Neural cell (in vitro differentiated cells): ENCODE measurements at regions not wholly inside any gene's neighbourhood (a gene's known extent, or its start where the extent isn't known, plus 50 kb on each side); places are given as distances from the start of the nearest gene placed in this dataset.

Experiments used
- H2AFZ ChIP-seq: fragments of 200-600, 300-800 bp; sonication (generic), shearing (Covaris generic); 2 replicates; pipeline ENCODE4 v1.6.0; 2014; ENCODE audit warnings: low read depth, mild to moderate bottlenecking, antibody characterized with exemption, low read length, moderate library complexity
- H3F3A ChIP-seq: fragments of 200-600 bp; shearing (Covaris generic); 2 replicates; pipeline ENCODE4 v1.6.1; 2016; ENCODE audit warnings: mild to moderate bottlenecking, moderate library complexity, mixed read lengths, antibody characterized with exemption, low read length; ENCODE audit not compliant: insufficient read depth, poor library complexity, severe bottlenecking
- H3K27ac ChIP-seq: fragments of 200-600, 300-800 bp; sonication (generic), shearing (Covaris generic); 2 replicates; pipeline ENCODE4 v1.5.1; 2014; ENCODE audit warnings: mild to moderate bottlenecking, low read length, moderate library complexity
- H3K27me3 ChIP-seq: fragments of 300-800, 200-600 bp; sonication (generic), shearing (Covaris generic); 2 replicates; pipeline ENCODE4 v1.6.0; 2014; ENCODE audit warnings: mild to moderate bottlenecking, low read depth, low read length, moderate library complexity; ENCODE audit not compliant: insufficient read depth
- H3K36me3 ChIP-seq: fragments of 300-800, 200-600 bp; sonication (generic), shearing (Covaris generic); 2 replicates; pipeline ENCODE4 v1.5.1; 2014; ENCODE audit warnings: mild to moderate bottlenecking, antibody characterized with exemption, low read length, moderate library complexity; ENCODE audit not compliant: insufficient read depth
- H3K4me2 ChIP-seq: fragments of 300-800, 200-600 bp; sonication (generic), shearing (Covaris generic); 2 replicates; pipeline ENCODE4 v1.6.0; 2014; ENCODE audit warnings: mild to moderate bottlenecking, low read length
- H3K4me3 ChIP-seq: fragments of 300-800, 200-600 bp; sonication (generic), shearing (Covaris generic); 2 replicates; pipeline ENCODE4 v1.5.1; 2014; ENCODE audit warnings: mild to moderate bottlenecking, low read length, moderate library complexity
- H3K79me2 ChIP-seq: fragments of 200-600 bp; shearing (Covaris generic); replicated peaks from 2 replicates; pipeline ENCODE4 v1.6.0; 2014; ENCODE audit warnings: mild to moderate bottlenecking, low read length, moderate library complexity; ENCODE audit not compliant: insufficient read depth
- H3K9ac ChIP-seq: fragments of 300-800, 200-600 bp; sonication (generic), shearing (Covaris generic); 2 replicates; pipeline ENCODE4 v1.6.1; 2016; ENCODE audit warnings: mild to moderate bottlenecking, low read length, mixed read lengths
- H3K9me2 ChIP-seq: fragments of 200-600 bp; shearing (Covaris generic); 2 replicates; pipeline ENCODE4 v1.6.1; 2016; ENCODE audit warnings: mild to moderate bottlenecking, low read length, mixed read lengths; ENCODE audit not compliant: insufficient read depth
- H3K9me3 ChIP-seq: fragments of 200-600, 300-800 bp; sonication (generic), shearing (Covaris generic); 2 replicates; pipeline ENCODE4 v1.6.1; 2016; ENCODE audit warnings: mild to moderate bottlenecking, mixed run types, low read length, moderate library complexity, mixed read lengths
- H4K20me1 ChIP-seq: fragments of 200-600 bp; shearing (Covaris generic); 2 replicates; pipeline ENCODE4 v1.6.1; 2016; ENCODE audit warnings: mild to moderate bottlenecking, mixed run types; ENCODE audit not compliant: insufficient read depth
- EP300 ChIP-seq: fragments of 450-650 bp; conservative IDR thresholded peaks from 2 replicates; pipeline ENCODE4 v1.6.1; 2014; ENCODE audit warnings: antibody characterized with exemption, mild to moderate bottlenecking, moderate library complexity; ENCODE audit not compliant: poor library complexity, severe bottlenecking
- EZH2 ChIP-seq: fragments of 200-600, 300-800 bp; shearing (Covaris generic), sonication (generic); IDR thresholded peaks from 2 replicates; pipeline ENCODE4 v1.6.1; 2014; ENCODE audit warnings: antibody characterized with exemption, low read length, borderline replicate concordance, mild to moderate bottlenecking; ENCODE audit not compliant: insufficient read depth, poor library complexity, severe bottlenecking
- MXI1 ChIP-seq: fragments of 450-650 bp; conservative IDR thresholded peaks from 2 replicates; pipeline ENCODE4 v1.6.1; 2014; ENCODE audit warnings: antibody characterized with exemption, mild to moderate bottlenecking; ENCODE audit not compliant: poor library complexity, severe bottlenecking
- POLR2AphosphoS5 ChIP-seq: IDR thresholded peaks from 2 replicates; pipeline ENCODE4 v1.6.1; 2012
- RAD21 ChIP-seq: fragments of 450-650 bp; conservative IDR thresholded peaks from 2 replicates; pipeline ENCODE4 v1.6.1; 2014; ENCODE audit warnings: antibody characterized with exemption, mild to moderate bottlenecking, moderate library complexity
- SMC3 ChIP-seq: fragments of 450-650 bp; conservative IDR thresholded peaks from 2 replicates; pipeline ENCODE4 v1.6.1; 2014; ENCODE audit warnings: antibody characterized with exemption, mild to moderate bottlenecking, moderate library complexity; ENCODE audit not compliant: poor library complexity
- TAF1 ChIP-seq: IDR thresholded peaks from 2 replicates; pipeline ENCODE4 v1.6.1; 2012; ENCODE audit warnings: low read depth
- TF ChIP-seq, protein P1 (sequence below): IDR thresholded peaks from 2 replicates; pipeline ENCODE4 v1.6.1; 2012; ENCODE audit warnings: borderline replicate concordance
- TF ChIP-seq, protein P2 (sequence below): fragments of 450-650 bp; IDR thresholded peaks from 2 replicates; pipeline ENCODE4 v1.5.1; 2014; ENCODE audit warnings: antibody characterized with exemption, mild to moderate bottlenecking, moderate library complexity; ENCODE audit not compliant: poor library complexity, severe bottlenecking

- no peak overlapping the region for H3K4me3 ChIP-seq
- no peaks in the 10 kb centered on the region for H3K79me2 ChIP-seq
- no peak for TF ChIP-seq EP300
- TF ChIP-seq EZH2 = no peak
- no peak for TF ChIP-seq MXI1
- TF ChIP-seq, protein P1, sequence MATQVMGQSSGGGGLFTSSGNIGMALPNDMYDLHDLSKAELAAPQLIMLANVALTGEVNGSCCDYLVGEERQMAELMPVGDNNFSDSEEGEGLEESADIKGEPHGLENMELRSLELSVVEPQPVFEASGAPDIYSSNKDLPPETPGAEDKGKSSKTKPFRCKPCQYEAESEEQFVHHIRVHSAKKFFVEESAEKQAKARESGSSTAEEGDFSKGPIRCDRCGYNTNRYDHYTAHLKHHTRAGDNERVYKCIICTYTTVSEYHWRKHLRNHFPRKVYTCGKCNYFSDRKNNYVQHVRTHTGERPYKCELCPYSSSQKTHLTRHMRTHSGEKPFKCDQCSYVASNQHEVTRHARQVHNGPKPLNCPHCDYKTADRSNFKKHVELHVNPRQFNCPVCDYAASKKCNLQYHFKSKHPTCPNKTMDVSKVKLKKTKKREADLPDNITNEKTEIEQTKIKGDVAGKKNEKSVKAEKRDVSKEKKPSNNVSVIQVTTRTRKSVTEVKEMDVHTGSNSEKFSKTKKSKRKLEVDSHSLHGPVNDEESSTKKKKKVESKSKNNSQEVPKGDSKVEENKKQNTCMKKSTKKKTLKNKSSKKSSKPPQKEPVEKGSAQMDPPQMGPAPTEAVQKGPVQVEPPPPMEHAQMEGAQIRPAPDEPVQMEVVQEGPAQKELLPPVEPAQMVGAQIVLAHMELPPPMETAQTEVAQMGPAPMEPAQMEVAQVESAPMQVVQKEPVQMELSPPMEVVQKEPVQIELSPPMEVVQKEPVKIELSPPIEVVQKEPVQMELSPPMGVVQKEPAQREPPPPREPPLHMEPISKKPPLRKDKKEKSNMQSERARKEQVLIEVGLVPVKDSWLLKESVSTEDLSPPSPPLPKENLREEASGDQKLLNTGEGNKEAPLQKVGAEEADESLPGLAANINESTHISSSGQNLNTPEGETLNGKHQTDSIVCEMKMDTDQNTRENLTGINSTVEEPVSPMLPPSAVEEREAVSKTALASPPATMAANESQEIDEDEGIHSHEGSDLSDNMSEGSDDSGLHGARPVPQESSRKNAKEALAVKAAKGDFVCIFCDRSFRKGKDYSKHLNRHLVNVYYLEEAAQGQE = no peak
- no peak for TF ChIP-seq SMC3
- TF ChIP-seq POLR2AphosphoS5 = no peak
- no peak for TF ChIP-seq TAF1
- TF ChIP-seq, protein P2, sequence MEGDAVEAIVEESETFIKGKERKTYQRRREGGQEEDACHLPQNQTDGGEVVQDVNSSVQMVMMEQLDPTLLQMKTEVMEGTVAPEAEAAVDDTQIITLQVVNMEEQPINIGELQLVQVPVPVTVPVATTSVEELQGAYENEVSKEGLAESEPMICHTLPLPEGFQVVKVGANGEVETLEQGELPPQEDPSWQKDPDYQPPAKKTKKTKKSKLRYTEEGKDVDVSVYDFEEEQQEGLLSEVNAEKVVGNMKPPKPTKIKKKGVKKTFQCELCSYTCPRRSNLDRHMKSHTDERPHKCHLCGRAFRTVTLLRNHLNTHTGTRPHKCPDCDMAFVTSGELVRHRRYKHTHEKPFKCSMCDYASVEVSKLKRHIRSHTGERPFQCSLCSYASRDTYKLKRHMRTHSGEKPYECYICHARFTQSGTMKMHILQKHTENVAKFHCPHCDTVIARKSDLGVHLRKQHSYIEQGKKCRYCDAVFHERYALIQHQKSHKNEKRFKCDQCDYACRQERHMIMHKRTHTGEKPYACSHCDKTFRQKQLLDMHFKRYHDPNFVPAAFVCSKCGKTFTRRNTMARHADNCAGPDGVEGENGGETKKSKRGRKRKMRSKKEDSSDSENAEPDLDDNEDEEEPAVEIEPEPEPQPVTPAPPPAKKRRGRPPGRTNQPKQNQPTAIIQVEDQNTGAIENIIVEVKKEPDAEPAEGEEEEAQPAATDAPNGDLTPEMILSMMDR = no peak
- no peak for TF ChIP-seq RAD21
- no peaks in the 10 kb centered on the region for H3K9me3 ChIP-seq
- H2AFZ ChIP-seq = no peak overlapping the region
- H3K4me2 ChIP-seq = no peak overlapping the region
- no peaks in the 10 kb centered on the region for H3K27me3 ChIP-seq
- no peaks in the 10 kb centered on the region for H3F3A ChIP-seq
- no peak overlapping the region for H3K27ac ChIP-seq
- H3K36me3 ChIP-seq = no peaks in the 10 kb centered on the region
- H4K20me1 ChIP-seq = no peaks in the 10 kb centered on the region
- H3K9ac ChIP-seq = no peak overlapping the region
- no peaks in the 10 kb centered on the region for H3K9me2 ChIP-seq
Measured at GRCh38 chr2:216918088-216918680, 58.3 kb upstream of the TNP1 start.

- Histone ChIP-seq H3K4me3 (no peak overlapping the region), H3K79me2 (no peaks in the 10 kb centered on the region), H3K36me3 (no peaks in the 10 kb centered on the region), H3K9me2 (no peaks in the 10 kb centered on the region), H3K9ac (no peak overlapping the region), H3K9me3 (no peaks in the 10 kb centered on the region), H3K27ac (no peak overlapping the region), H3F3A (no peaks in the 10 kb centered on the region), H3K4me2 (no peak overlapping the region), H3K27me3 (no peaks in the 10 kb centered on the region), H2AFZ (no peak overlapping the region), H4K20me1 (no peaks in the 10 kb centered on the region)
- no peak for TF ChIP-seq RAD21
- TF ChIP-seq POLR2AphosphoS5 = no peak
- no peak for TF ChIP-seq TAF1
- TF ChIP-seq, protein P2 = no peak
- TF ChIP-seq, protein P1 = no peak
- no peak for TF ChIP-seq EZH2
Measured at GRCh38 chr2:216916956-216917650, 57.2 kb upstream of the TNP1 start.
